Left lung (tissue), 4 donors: ENCODE measurements at regions not wholly inside any gene's neighbourhood (a gene's known extent, or its start where the extent isn't known, plus 50 kb on each side); places are given as distances from the start of the nearest gene placed in this dataset.

ENCODE experiments used
- ATAC-seq: fragments of 200-7000 bp; cut with Tn5 transposase; one replicate; pipeline ENCODE4 v1.9.1; 2020; ENCODE audit warnings: moderate library complexity
- DNase-seq, 4 donors: peaks; one replicate each; pipeline ENCODE4 v3.0.0-alpha.2; 2013 to 2020
- H3K27ac ChIP-seq, 2 donors: fragments of 200-600 bp; sonication (generic) in 1 of 2; one replicate each; pipeline versions ENCODE4 v1.5.0 to v1.8.0; 2020 to 2021
- H3K27me3 ChIP-seq, 2 donors: fragments of 200-600 bp; sonication (generic) in 1 of 2; one replicate each; pipeline versions ENCODE4 v1.5.0 to v1.8.0; 2020 to 2021
- H3K36me3 ChIP-seq, 2 donors: fragments of 200-600 bp; sonication (generic) in 1 of 2; one replicate each; pipeline versions ENCODE4 v1.5.0 to v1.8.0; 2020 to 2021
- H3K4me1 ChIP-seq, 2 donors: fragments of 200-600 bp; one replicate each; pipeline ENCODE4 v1.8.0; 2021
- H3K4me3 ChIP-seq, 2 donors: fragments of 200-600 bp; sonication (generic) in 1 of 2; one replicate each; pipeline versions ENCODE4 v1.5.0 to v1.8.0; 2020 to 2021; ENCODE audit warnings: mild to moderate bottlenecking in 1 of 2
- H3K9me3 ChIP-seq, 2 donors: fragments of 200-600 bp; sonication (generic) in 1 of 2; one replicate each; pipeline versions ENCODE4 v1.5.0 to v1.8.0; 2020 to 2021
- intact Hi-C, 2 donors: fragments of 100-400 bp; cut with DNase I; formaldehyde crosslinking; loops; one replicate each; pipeline versions ENCODE4 v1.11.2 to v1.14.2; 2022
- TF ChIP-seq, protein P1 (sequence below), 2 donors: fragments of 200-600 bp; sonication (generic) in 1 of 2; IDR thresholded peaks; one replicate each; pipeline versions ENCODE4 v1.5.0 to v1.8.0; 2021; ENCODE audit warnings: antibody characterized with exemption in 2 of 2
- donor health status: DM: no; HTN: yes; CAD: no.
- donor health status: DM: no; HTN: no; CAD: no.

DNA sequence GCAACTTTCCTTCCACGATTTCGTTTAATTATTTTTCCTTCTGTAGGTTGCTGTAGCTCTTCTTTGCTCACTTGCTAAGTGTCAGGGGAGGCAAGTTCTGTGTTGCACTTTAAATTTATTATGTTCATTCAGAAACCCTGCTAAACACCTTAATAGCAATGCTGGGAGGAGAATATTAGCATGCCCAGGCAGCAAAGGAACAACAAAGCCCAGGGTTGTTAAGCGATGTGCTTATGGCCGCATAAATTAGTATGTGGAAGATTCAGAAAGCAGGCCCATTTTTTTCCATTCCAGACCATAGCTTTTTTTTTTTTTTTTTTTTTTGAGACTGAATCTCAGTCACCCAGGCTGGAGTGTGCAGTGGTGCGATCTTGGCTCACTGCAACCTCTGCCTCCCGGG, 151.3 kb downstream of the BACH1 start:
- Histone ChIP-seq H3K9me3 (peaks cover 0 to 17% of the 10 kb centered on the region in 2 donors), H3K36me3 (no peaks in the 10 kb centered on the region), H3K4me1 (no peaks in the 10 kb centered on the region), H3K27me3 (no peaks in the 10 kb centered on the region), H3K4me3 (no peak overlapping the region), H3K27ac (no peak overlapping the region)
- no peak for ATAC-seq
- TF ChIP-seq, protein P1, sequence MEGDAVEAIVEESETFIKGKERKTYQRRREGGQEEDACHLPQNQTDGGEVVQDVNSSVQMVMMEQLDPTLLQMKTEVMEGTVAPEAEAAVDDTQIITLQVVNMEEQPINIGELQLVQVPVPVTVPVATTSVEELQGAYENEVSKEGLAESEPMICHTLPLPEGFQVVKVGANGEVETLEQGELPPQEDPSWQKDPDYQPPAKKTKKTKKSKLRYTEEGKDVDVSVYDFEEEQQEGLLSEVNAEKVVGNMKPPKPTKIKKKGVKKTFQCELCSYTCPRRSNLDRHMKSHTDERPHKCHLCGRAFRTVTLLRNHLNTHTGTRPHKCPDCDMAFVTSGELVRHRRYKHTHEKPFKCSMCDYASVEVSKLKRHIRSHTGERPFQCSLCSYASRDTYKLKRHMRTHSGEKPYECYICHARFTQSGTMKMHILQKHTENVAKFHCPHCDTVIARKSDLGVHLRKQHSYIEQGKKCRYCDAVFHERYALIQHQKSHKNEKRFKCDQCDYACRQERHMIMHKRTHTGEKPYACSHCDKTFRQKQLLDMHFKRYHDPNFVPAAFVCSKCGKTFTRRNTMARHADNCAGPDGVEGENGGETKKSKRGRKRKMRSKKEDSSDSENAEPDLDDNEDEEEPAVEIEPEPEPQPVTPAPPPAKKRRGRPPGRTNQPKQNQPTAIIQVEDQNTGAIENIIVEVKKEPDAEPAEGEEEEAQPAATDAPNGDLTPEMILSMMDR (IDR thresholded peaks at IDR 0.05) = no peak
- intact Hi-C loops = no loop called here
- no peak for DNase-seq

DNA sequence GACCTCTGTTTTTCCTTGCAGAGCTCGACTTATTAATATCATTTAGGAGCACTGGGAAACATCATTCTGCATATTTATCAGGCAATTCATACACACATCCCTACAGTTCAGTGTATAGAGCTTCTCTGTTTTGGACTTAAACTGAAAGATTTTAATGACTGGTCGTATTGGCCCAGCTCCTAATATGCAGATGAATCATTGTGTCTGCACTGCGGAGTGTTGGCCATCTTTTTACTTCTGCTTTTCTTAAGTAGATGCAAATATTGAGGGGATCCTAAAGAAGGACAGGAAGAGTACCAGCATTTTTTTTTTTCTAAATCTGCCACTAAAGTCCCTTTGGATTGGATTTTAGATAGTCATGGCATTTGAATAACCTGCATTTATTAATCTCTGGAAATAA, 154.8 kb downstream of the BACH1 start:
- no peak for ATAC-seq
- Histone ChIP-seq H3K9me3 (peaks cover 0 to 11% of the 10 kb centered on the region in 2 donors), H3K4me1 (no peaks in the 10 kb centered on the region), H3K4me3 (no peak overlapping the region), H3K27ac (no peak overlapping the region), H3K36me3 (no peaks in the 10 kb centered on the region), H3K27me3 (no peaks in the 10 kb centered on the region)
- intact Hi-C loops = no loop called here
- no peak for DNase-seq
- TF ChIP-seq, protein P1 (IDR thresholded peaks at IDR 0.05) = no peak

DNA sequence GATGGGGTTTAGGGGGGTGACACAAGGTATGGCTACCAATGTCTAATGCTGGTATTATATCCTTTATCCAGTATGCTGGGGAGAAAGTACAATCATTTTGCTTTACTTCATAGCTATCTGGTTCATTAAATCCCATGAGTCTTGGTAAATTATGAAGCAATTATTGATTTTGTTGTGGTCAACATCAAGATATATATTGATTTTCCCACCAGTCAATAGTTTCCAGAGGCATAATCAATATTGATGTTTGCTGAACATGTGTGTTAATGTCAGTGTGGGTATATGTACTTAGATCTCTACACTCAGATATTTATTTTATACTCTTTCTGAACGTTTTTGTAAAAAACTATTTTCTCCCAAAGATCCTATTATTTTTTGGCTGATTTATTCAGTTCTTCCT, 155.5 kb downstream of the BACH1 start:
- no peak overlapping the region for H3K27ac ChIP-seq

DNA sequence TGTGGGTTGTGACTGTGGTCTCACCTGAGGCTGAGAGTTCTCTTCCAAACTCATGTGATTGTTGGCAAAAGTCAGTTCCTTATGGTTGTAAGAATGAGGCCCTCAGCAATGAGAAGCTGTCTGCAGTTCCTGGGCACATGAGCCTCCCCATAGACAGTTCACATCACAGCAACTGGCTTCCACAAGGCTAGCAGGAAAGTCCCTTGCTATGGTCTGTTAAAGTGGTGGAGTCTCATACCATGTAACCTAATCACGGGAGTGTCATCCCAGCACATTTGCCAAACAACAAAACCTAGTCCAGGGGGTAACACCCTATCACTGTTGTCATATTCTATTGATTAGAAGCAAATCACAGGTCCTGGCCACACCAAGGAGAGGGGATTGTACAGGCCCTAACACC, 163.8 kb downstream of the BACH1 start:
- Histone ChIP-seq H3K4me3 (no peak overlapping the region), H3K27me3 (no peaks in the 10 kb centered on the region), H3K36me3 (peaks cover 0 to 5% of the 10 kb centered on the region in 2 donors), H3K4me1 (no peaks in the 10 kb centered on the region), H3K9me3 (no peaks in the 10 kb centered on the region), H3K27ac (no peak overlapping the region)
- TF ChIP-seq, protein P1 (IDR thresholded peaks at IDR 0.05) = no peak
- DNase-seq (no peak), ATAC-seq (no peak)
- intact Hi-C loops = no loop called here

More for the DNA sequence above, 155.5 kb downstream of the BACH1 start:
- no peaks in the 10 kb centered on the region for H3K27me3 ChIP-seq
- H3K9me3 ChIP-seq = peaks cover 0 to 4% of the 10 kb centered on the region in 2 donors
- ATAC-seq = no peak
- no peak overlapping the region for H3K4me3 ChIP-seq
- intact Hi-C loops = no loop called here
- DNase-seq = no peak
- no peaks in the 10 kb centered on the region for H3K36me3 ChIP-seq
- no peaks in the 10 kb centered on the region for H3K4me1 ChIP-seq
- TF ChIP-seq, protein P1 (IDR thresholded peaks at IDR 0.05) = no peak

DNA sequence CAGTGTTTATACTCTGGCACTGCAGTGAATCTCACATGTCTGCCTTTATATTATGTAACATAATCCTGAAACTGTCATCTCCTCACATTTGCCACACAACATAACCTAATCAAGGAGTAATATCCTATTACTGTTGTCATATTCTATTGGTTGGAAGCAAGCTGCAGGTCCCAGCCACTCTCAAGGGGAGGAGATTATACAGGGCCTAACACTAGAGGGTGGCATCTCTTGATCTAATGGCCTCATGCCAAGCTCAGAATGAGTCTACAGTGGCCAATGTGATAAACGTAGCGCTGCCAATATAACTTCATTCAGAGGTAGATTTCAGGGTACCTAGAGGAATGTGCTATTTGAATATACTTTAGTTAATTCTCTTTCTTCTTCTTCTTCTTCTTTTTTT, 166.8 kb downstream of the BACH1 start:
- H3K4me3 ChIP-seq = no peak overlapping the region
- peaks cover 0 to 5% of the 10 kb centered on the region in 2 donors for H3K36me3 ChIP-seq
- H3K27me3 ChIP-seq = no peaks in the 10 kb centered on the region
- no peak for DNase-seq
- intact Hi-C loops = no loop called here
- no peak for ATAC-seq
- no peaks in the 10 kb centered on the region for H3K4me1 ChIP-seq
- TF ChIP-seq, protein P1 (IDR thresholded peaks at IDR 0.05) = no peak
- H3K27ac ChIP-seq = no peak overlapping the region
- H3K9me3 ChIP-seq = no peaks in the 10 kb centered on the region
